Stomach (tissue), 8 donors: ENCODE measurements at regions not wholly inside any gene's neighbourhood (a gene's known extent, or its start where the extent isn't known, plus 50 kb on each side); places are given as distances from the start of the nearest gene placed in this dataset.

ENCODE experiments used
- DNase-seq, 2 donors: peaks; one replicate each; pipeline versions ENCODE4 v3.0.0 to v3.0.0-alpha.2; 2013 to 2019
- H3K27ac ChIP-seq, 5 donors: fragments of 200-600 bp in 4 of 5; sonication (generic) in 4 of 5; one replicate each; pipeline ENCODE4 v1.5.1; 2013 to 2019; ENCODE audit warnings: mild to moderate bottlenecking in 1 of 5, moderate library complexity in 1 of 5
- H3K27me3 ChIP-seq, 3 donors: fragments of 200-600 bp; sonication (generic); one replicate each; pipeline ENCODE4 v1.5.1; 2017 to 2019; ENCODE audit warnings: mixed run types in 1 of 3
- H3K36me3 ChIP-seq, 4 donors: fragments of 200-600 bp; sonication (generic); 1 replicate in 3 of 4; 2 replicates in 1 of 4; pipeline ENCODE4 v1.5.1; 2016 to 2019
- H3K4me1 ChIP-seq, 4 donors: fragments of 200-600 bp; sonication (generic); one replicate each; pipeline ENCODE4 v1.5.1; 2016 to 2019
- H3K4me3 ChIP-seq, 4 donors: fragments of 200-600 bp; sonication (generic) in 3 of 4; one replicate each; pipeline ENCODE4 v1.5.1; 2016 to 2019; ENCODE audit warnings: mild to moderate bottlenecking in 1 of 4
- H3K9me3 ChIP-seq, 4 donors: fragments of 200-600 bp; sonication (generic); one replicate each; pipeline ENCODE4 v1.5.1; 2016 to 2019
- EP300 ChIP-seq: sonication (generic); formaldehyde crosslinking; IDR thresholded peaks from one replicate; pipeline ENCODE4 v1.6.1; 2017; ENCODE audit warnings: antibody characterized with exemption
- POLR2A ChIP-seq, 4 donors: fragments of 450-650 bp; IDR thresholded peaks; one replicate each; pipeline ENCODE4 v1.6.1; 2016; ENCODE audit warnings: antibody characterized with exemption in 4 of 4, control low read depth in 2 of 4, mild to moderate bottlenecking in 1 of 4, moderate library complexity in 1 of 4
- POLR2AphosphoS5 ChIP-seq, 3 donors: sonication (generic); formaldehyde crosslinking; IDR thresholded peaks; one replicate each; pipeline ENCODE4 v1.6.1; 2016; ENCODE audit warnings: antibody characterized with exemption in 3 of 3
- WGBS, 5 donors: extraction: QIAGEN DNeasy Blood & Tissue Kit in 3 of 5; methylation state at CpG; one replicate each; pipeline versions ENCODE4 v1.1.5 to v1.1.7; 2013 to 2018; 5-methylcytosine and 5-hydroxymethylcytosine counted together
- intact Hi-C: fragments of 100-400 bp; cut with DNase I; formaldehyde crosslinking; loops from one replicate; pipeline ENCODE4 v1.15.1; 2023; ENCODE audit warnings: low total_unique reads
- TF ChIP-seq, protein P1 (sequence below), 7 experiments: fragments of 450-650 bp in 4 of 7; fragments of 200-600 bp in 3 of 7; sonication (generic) in 3 of 7; IDR thresholded peaks; one replicate each; pipeline ENCODE4 v1.5.1; 2016 to 2019; ENCODE audit warnings: antibody characterized with exemption in 7 of 7, control low read depth in 2 of 7, mild to moderate bottlenecking in 1 of 7
- donor health status: healthy with polysubstance abuse.
- donor health status: Bipolar disorder and iron deficiency.
- donor health status: healthy.

DNA sequence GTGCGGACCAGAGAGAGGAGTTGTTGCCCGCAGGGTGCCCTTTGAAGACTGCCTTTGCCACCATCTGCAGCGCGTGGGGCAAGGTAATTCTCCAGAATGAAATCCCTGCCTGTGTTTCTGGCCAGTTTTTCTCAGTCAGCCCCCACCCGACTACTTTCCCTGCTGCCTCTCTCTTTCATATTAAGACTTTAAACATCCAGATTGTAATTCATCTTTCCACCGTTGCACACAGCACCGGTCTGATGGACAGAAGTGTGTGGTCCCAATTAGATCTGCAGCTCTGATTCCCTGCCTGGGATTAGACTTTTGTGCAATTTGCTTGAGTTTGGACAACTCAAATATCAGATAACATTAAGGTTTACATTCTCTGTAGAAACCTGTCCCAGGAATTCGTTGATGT is 489.0 kb downstream of the QKI start:
- no peak for DNase-seq
- Histone ChIP-seq H3K4me3 (no peak overlapping the region), H3K27me3 (no peaks in the 10 kb centered on the region), H3K36me3 (no peaks in the 10 kb centered on the region), H3K9me3 (no peaks in the 10 kb centered on the region), H3K4me1 (no peaks in the 10 kb centered on the region), H3K27ac (no peak overlapping the region)
- WGBS, 5 donors, result 73 to 82% (median 75%) methylated on average over 8 of the region's 8 CpGs
- TF ChIP-seq POLR2A (IDR thresholded peaks at IDR 0.05), result no peak
- TF ChIP-seq POLR2AphosphoS5 (IDR thresholded peaks at IDR 0.05), result no peak
- no peak for TF ChIP-seq EP300
- TF ChIP-seq, protein P1, sequence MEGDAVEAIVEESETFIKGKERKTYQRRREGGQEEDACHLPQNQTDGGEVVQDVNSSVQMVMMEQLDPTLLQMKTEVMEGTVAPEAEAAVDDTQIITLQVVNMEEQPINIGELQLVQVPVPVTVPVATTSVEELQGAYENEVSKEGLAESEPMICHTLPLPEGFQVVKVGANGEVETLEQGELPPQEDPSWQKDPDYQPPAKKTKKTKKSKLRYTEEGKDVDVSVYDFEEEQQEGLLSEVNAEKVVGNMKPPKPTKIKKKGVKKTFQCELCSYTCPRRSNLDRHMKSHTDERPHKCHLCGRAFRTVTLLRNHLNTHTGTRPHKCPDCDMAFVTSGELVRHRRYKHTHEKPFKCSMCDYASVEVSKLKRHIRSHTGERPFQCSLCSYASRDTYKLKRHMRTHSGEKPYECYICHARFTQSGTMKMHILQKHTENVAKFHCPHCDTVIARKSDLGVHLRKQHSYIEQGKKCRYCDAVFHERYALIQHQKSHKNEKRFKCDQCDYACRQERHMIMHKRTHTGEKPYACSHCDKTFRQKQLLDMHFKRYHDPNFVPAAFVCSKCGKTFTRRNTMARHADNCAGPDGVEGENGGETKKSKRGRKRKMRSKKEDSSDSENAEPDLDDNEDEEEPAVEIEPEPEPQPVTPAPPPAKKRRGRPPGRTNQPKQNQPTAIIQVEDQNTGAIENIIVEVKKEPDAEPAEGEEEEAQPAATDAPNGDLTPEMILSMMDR (IDR thresholded peaks at IDR 0.05), result no peak
- intact Hi-C loops, result no loop called here

DNA sequence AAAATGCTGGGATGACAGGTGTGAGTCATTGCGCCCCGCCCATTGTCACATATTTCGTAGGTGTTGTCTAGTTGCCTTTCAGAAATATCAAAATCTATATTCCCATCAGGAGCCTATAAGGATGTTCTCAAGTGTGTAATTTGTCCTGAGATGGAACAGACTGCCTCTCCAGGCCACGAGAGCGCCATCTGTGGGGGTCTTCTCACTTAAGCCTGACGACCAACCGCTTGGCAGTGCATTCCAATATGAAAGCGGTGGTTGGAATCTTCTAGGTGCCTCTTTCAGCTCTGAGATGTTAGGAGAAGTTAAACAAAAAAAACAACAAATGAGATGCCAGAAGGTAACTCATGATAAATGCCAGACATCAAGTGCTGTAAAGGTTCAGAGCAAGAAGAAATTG is 488.5 kb downstream of the QKI start:
- Histone ChIP-seq H3K4me3 (no peak overlapping the region), H3K36me3 (no peaks in the 10 kb centered on the region), H3K27ac (no peak overlapping the region), H3K9me3 (no peaks in the 10 kb centered on the region), H3K27me3 (no peaks in the 10 kb centered on the region), H3K4me1 (no peaks in the 10 kb centered on the region)
- intact Hi-C loops, result no loop called here
- WGBS, 5 donors, result 82 to 94% (median 89%) methylated on average over 8 of the region's 8 CpGs
- no peak for DNase-seq
- TF ChIP-seq POLR2A (IDR thresholded peaks at IDR 0.05) (no peak), EP300 (no peak), POLR2AphosphoS5 (IDR thresholded peaks at IDR 0.05) (no peak)
- TF ChIP-seq, protein P1 (IDR thresholded peaks at IDR 0.05), result no peak

- WGBS, 5 donors, result 80 to 93% (median 87%) methylated on average over 5 of the region's 5 CpGs
- H3K4me1 ChIP-seq, result no peaks in the 10 kb centered on the region
- H3K36me3 ChIP-seq, result no peaks in the 10 kb centered on the region
- intact Hi-C loops, result no loop called here
- H3K27me3 ChIP-seq, result no peaks in the 10 kb centered on the region
- no peaks in the 10 kb centered on the region for H3K9me3 ChIP-seq
- no peak for TF ChIP-seq POLR2AphosphoS5 (IDR thresholded peaks at IDR 0.05)
- TF ChIP-seq, protein P1 (IDR thresholded peaks at IDR 0.05), result no peak
- no peak for TF ChIP-seq POLR2A (IDR thresholded peaks at IDR 0.05)
- TF ChIP-seq EP300, result no peak
- H3K27ac ChIP-seq, result no peak overlapping the region
- no peak for DNase-seq
- H3K4me3 ChIP-seq, result no peak overlapping the region
Observed at GRCh38 chr6:163901681-163902080, 487.2 kb downstream of the QKI start.

DNA sequence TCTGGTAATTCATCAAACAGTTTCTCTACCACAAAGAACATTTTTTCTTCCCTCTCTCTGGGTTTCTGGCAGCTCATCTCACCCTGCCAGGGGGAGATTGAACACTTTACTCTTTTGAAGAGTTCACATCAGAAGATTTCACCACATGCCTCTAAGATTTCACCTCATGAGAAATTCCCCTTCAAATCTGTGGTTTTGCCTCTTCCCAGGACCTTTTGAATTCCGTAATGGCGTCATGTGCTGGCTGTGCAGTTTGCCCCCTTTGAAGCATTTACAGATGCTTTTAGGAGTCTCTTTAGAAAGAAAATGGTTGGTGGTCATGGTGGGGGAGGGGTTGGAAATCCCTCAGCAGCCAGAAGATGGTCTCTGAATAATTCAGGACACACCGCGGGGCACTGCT is 486.1 kb downstream of the QKI start:
- intact Hi-C loops, result no loop called here
- Histone ChIP-seq H3K4me3 (no peak overlapping the region), H3K27me3 (no peaks in the 10 kb centered on the region), H3K9me3 (no peaks in the 10 kb centered on the region), H3K4me1 (no peaks in the 10 kb centered on the region), H3K36me3 (no peaks in the 10 kb centered on the region), H3K27ac (no peak overlapping the region)
- no peak for DNase-seq
- TF ChIP-seq POLR2A (IDR thresholded peaks at IDR 0.05) (no peak), EP300 (no peak), POLR2AphosphoS5 (IDR thresholded peaks at IDR 0.05) (no peak)
- TF ChIP-seq, protein P1 (IDR thresholded peaks at IDR 0.05), result no peak
- 85 to 97% (median 89%) methylated on average over 4 of the region's 4 CpGs for WGBS, 5 donors
